Lower leg skin (tissue), 4 donors: ENCODE measurements at regions not wholly inside any gene's neighbourhood (a gene's known extent, or its start where the extent isn't known, plus 50 kb on each side); places are given as distances from the start of the nearest gene placed in this dataset.

ENCODE experiments used
- DNase-seq, 2 donors: peaks; one replicate each; pipeline ENCODE4 v3.0.0-alpha.2; 2019; ENCODE audit warnings: low spot score in 2 of 2
- H3K4me3 ChIP-seq: fragments of 200-600 bp; sonication (generic); 2 replicates; pipeline ENCODE4 v1.5.1; 2017; ENCODE audit warnings: mild to moderate bottlenecking, low read depth; ENCODE audit not compliant: poor library complexity, severe bottlenecking
- CTCF ChIP-seq, 3 donors: fragments of 450-650 bp; IDR thresholded peaks; one replicate each; pipeline ENCODE4 v1.5.1; 2016; ENCODE audit warnings: antibody characterized with exemption in 3 of 3, mild to moderate bottlenecking in 3 of 3, moderate library complexity in 2 of 3
- POLR2A ChIP-seq, 2 donors: fragments of 450-650 bp; IDR thresholded peaks; one replicate each; pipeline ENCODE4 v1.6.1; 2016 to 2017; ENCODE audit warnings: antibody characterized with exemption in 2 of 2, mild to moderate bottlenecking in 1 of 2, moderate library complexity in 1 of 2
- WGBS, 2 donors: methylation state at CpG; one replicate each; pipeline ENCODE4 v1.1.5; 2018; 5-methylcytosine and 5-hydroxymethylcytosine counted together
- intact Hi-C: fragments of 100-400 bp; cut with DNase I; formaldehyde crosslinking; loops from one replicate; pipeline ENCODE4 v1.15.0; 2023; ENCODE audit warnings: low total_unique reads

DNA sequence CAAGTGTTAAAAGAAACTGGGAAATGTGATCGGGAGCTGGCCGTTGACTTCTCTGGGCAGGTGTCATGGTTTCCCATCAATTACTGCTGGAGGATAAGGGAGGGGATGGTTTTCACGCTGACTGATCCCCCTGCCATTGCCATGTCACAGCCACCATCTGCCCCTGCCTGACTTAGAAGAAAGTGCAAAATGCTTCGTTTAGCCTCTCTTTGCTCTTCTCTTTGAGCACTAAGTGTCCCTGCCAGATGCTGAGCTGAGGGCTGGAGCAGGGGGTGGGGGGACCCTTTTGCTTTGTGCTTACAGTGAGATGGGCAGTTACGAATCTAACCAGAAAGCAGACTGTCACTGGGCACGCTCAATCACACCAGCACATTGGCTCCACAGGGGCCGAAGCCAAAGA lies 138.4 kb upstream of the ALDH1B1 start:
- 70 to 80% methylated on average over 7 of the region's 7 CpGs for WGBS, 2 donors
- no peak overlapping the region for H3K4me3 ChIP-seq
- TF ChIP-seq CTCF (IDR thresholded peaks at IDR 0.05) (no peak), POLR2A (IDR thresholded peaks at IDR 0.05) (no peak)
- intact Hi-C loops, result loop anchor here (10.0 kb wide), 1 partner anchor 91 kb away; no protein-coding TSS in a partner anchor
- no peak for DNase-seq

- no peak overlapping the region for H3K4me3 ChIP-seq
- DNase-seq, result peak in 1 of 2 donors; percentile 57
- 87 to 89% methylated on average over 7 of the region's 7 CpGs for WGBS, 2 donors
- intact Hi-C loops, result loop anchor here (10.0 kb wide), 1 partner anchor 92 kb away; no protein-coding TSS in a partner anchor
- TF ChIP-seq POLR2A (IDR thresholded peaks at IDR 0.05), result no peak
- no peak for TF ChIP-seq CTCF (IDR thresholded peaks at IDR 0.05)
These were observed 139.3 kb upstream of the ALDH1B1 start for GRCh38 chr9:38253200-38253599.

DNA sequence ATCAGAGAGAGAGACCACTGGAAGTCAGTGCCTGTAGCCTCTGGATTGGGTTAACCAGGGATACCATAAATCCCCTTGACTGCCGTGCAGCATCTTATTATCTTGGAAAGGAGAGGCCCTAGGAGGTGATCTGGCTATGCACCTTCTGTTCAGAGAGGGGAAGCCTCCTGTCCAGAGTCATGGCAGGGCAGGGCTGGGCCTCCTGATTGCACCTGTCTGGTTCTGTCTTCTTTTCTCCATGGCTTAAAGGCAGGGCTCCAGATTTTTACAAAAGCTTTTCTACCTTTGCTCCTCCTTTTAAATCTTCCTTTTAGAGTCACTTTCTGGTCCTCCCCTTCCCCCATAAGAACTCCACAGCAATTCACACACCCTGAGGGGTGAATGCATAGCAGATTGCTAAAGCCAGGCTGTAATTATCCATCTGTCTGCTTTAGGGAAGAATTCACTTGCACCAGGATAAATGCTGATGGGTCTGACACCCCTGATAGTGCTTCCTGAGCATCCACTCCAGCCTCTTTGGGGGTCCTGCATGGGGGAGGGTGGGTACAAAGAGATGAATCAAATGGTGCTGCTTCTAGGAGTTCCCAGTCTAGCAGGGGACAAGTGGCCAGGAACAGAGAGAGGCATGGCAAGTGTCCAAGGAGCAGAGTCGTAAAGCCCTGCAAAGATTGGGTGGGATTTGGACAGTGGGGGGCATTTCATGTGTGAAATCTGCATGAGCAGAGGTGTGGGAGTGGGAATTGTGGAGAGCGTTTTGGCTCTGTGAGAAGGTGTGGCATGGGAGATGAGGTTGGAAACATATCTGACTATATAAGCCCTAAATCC lies 141.3 kb upstream of the ALDH1B1 start:
- intact Hi-C loops, result loop anchor here (10.0 kb wide), 1 partner anchor 94 kb away; no protein-coding TSS in a partner anchor
- DNase-seq, result peak in 1 of 2 donors; percentile 59
- WGBS, 2 donors, result 59 to 62% methylated on average over 3 of the region's 3 CpGs
- TF ChIP-seq POLR2A (IDR thresholded peaks at IDR 0.05), result no peak
- H3K4me3 ChIP-seq, result no peak overlapping the region

- intact Hi-C loops, result loop anchor here (10.0 kb wide), 1 partner anchor 94 kb away; no protein-coding TSS in a partner anchor
- no peak overlapping the region for H3K4me3 ChIP-seq
- WGBS, 2 donors, result 86 to 89% methylated on average over 10 of the region's 10 CpGs
- TF ChIP-seq CTCF (IDR thresholded peaks at IDR 0.05) (no peak), POLR2A (IDR thresholded peaks at IDR 0.05) (no peak)
- peak in 1 of 2 donors; percentile 57 for DNase-seq
These were observed 142.0 kb upstream of the ALDH1B1 start for GRCh38 chr9:38250279-38251035.

- DNase-seq, result peak in 1 of 2 donors; percentile 79
- WGBS, 2 donors, result 79 to 80% methylated on average over 6 of the region's 6 CpGs
- TF ChIP-seq POLR2A (IDR thresholded peaks at IDR 0.05), result no peak
- no peak for TF ChIP-seq CTCF (IDR thresholded peaks at IDR 0.05)
- intact Hi-C loops, result loop anchor here (10.0 kb wide), 1 partner anchor 95 kb away; no protein-coding TSS in a partner anchor
- H3K4me3 ChIP-seq, result no peak overlapping the region
These were observed 142.8 kb upstream of the ALDH1B1 start for GRCh38 chr9:38249587-38250210.
